EL (cell line): ENCODE measurements at regions not wholly inside any gene's neighbourhood (a gene's known extent, or its start where the extent isn't known, plus 50 kb on each side); places are given as distances from the start of the nearest gene placed in this dataset.
"Not testable (repeated sequence)": the region's sequence is repeated elsewhere in the genome, so short reads cannot be mapped to it uniquely, and the experiment has no call there.

ENCODE experiments used
- DNase-seq: peaks from one replicate; pipeline ENCODE4 v3.0.0-alpha.2; 2016

DNA sequence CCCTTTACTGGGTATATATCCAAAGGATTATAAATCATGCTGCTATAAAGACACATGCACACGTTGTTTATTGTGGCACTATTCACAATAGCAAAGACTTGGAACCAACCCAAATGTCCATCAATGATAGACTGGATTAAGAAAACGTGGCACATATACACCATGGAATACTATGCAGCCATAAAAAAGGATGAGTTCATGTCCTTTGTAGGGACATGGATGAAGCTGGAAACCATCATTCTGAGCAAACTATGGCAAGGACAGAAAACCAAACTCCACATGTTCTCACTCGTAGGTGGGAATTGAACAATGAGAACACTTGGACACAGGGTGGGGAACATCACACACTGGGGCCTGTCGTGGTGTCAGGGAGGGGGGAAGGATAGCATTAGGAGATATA lies 59.2 kb downstream of the CXorf49B start:
- not testable (repeated sequence) for DNase-seq

DNA sequence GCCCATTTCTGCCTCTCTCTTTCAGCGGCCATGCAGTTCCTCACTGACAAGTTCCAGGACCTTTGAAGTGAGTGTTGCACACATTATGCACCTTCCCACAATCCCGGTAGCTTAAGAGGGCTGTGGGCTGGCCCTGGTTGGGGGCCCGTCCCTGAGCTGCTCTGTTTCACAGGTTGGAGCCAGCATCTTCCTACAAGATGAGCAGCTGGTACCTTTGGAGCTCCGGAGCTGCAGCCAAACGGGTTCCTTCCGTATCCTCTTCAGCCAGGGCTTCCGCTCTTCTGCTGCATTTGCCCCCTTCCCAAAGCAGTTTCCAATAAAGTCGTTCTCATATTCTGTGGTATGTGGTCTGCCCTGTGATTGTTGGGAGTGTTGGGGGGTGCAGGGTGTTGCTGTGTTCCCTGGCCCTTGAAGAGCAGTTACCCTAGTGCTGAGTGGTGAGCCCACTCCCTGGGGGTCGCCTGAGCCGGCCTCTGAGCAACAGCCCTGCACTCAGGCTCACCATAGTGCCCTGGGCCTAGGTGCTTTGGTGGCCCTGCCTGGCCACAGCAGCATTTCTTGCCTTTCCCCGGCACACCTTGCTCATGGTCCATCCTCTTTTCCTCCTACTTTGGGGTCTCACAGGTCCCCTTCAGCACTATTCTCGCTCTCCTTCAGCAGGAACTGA lies 60.4 kb downstream of the CXorf49B start:
- DNase-seq, result no peak

DNA sequence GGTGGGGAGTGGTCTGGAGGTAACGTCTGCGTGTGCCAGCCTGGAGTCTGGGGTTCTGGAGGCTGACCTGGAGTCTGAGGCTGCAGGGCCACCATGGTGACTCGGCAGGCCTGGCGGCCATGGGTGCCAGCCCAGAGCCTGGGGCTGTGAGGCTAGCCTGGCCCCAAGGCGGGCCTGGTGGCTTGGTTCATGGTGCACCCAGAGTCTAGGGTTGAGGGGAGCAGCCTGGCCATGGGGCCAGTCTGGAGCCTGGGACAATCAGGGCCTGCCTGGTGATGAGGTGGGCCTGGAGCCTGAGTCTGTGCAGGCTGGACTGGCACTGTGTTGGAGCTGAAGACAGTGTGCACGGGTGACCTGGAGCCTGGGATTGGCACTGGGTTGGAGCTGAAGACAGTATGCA lies 64.9 kb downstream of the CXorf49B start:
- DNase-seq, result no peak

DNA sequence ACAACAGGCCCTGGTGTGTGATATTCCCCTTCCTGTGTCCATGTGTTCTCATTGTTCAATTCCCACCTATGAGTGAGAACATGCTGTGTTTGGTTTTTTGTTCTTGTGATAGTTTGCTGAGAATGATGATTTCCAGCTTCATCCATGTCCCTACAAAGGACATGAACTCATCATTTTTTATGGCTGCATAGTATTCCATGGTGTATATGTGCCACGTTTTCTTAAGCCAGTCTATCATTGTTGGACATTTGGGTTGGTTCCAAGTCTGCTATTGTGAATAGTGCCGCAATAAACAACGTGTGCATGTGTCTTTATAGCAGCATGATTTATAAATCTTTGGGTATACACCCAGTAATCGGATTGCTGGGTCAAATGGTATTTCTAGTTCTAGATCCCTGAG lies 72.6 kb upstream of the NHSL2 start:
- DNase-seq, result not testable (repeated sequence)

DNA sequence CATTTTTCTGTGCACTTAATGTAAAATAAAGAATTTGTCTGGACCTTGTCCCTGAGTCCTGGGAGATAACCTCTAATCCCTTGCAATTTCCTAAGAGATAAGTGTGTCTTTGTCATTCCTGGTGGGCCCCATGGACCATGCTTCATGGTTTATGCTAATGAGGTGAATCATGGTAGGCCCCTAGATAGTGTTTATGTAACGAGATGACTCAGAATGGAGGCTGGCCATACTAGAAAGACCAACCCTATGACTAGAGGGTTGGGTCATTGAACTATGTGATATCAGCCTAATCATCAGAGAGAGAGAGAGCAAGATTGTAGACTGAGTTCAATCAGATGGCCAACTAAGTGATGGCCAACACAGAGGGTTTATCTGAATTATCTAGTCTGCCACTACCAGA lies 64.2 kb upstream of the NHSL2 start:
- peak; percentile 50 for DNase-seq

DNA sequence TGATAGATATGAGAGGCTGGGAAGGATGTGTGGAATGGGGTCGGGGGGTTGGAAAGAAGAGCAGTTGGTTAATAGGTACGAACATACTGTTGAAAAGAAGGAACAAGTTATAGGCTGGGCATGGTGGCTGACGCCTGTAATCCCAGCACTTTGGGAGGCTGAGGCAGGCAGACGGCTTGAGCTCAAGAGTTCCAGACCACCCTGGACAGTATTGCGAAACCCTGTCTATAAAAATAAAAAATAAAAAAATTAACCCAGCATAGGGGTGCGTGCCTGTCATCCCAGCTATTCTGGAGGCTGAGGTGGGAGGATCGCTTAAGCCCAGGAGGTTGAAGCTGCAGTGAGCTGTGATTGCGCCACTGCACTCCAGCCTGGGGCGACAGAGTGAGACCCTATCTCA lies 58.5 kb upstream of the NHSL2 start:
- DNase-seq, result no peak

DNA sequence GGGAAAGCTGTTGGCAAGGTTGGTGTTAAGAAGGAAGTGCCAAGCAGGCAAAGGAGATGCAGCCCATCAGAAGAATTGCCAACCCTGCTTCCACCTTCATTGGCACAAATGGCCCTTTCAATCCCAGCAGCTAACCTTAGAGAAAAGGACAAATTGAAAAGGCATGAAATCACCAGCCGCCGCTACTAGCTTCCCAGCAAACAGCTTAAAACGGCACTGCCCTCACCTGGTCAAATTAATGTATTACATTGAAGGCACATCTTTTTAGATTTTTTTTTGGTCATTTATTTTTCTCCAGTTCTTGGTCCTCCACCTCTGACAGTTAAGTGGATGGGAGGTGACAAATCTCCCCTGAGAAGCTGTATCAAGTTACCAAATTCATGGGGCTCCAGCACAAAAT lies 51.0 kb upstream of the NHSL2 start:
- DNase-seq, result peak; percentile 34
